ENCODE measurements at regions not wholly inside any gene's neighbourhood (a gene's known extent, or its start where the extent isn't known, plus 50 kb on each side); places are given as distances from the start of the nearest gene placed in this dataset.

DNA sequence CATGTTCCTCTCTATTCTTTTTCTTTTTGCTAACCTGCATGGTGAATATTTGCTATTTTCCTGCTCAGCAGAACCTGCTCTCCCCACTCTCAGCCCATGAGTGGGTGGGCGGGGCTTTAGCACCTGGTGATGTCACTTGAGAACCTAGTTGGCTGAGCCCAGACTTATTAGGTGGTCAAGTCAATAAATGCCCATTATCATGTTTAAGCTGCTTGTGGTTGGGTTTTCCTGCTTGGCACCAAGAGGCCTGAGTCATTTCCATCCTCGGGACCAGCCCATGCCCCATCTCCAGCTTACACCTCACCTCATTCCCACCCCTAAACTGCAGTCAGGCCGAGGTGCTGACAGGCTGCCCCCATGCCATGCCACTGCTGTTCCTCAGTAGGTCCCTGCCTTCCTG lies 226.6 kb downstream of the ANKRD30B start:
- H3K27ac ChIP-seq = no peak overlapping the region
- H3K27me3 ChIP-seq (ENCODE audit: insufficient read depth, low read depth) = no peaks in the 10 kb centered on the region
- no peak overlapping the region for H2AFZ ChIP-seq (ENCODE audit: low read depth)
- no peaks in the 10 kb centered on the region for H4K20me1 ChIP-seq (ENCODE audit: insufficient read depth)
- H3K4me2 ChIP-seq = no peak overlapping the region
- no peak overlapping the region for H3K4me3 ChIP-seq (IDR thresholded peaks at IDR 0.05; ENCODE audit: insufficient read depth, low read depth, low read length)
- TF ChIP-seq CTCF (conservative IDR thresholded peaks at IDR 0.05; ENCODE audit: low read depth, low read length) = no peak
- H3K4me1 ChIP-seq (ENCODE audit: low read depth, poor library complexity, severe bottlenecking) = no peaks in the 10 kb centered on the region
- no peak overlapping the region for H3K9ac ChIP-seq
- no peaks in the 10 kb centered on the region for H3K79me2 ChIP-seq (ENCODE audit: insufficient read depth, low read depth)
- H3K36me3 ChIP-seq (ENCODE audit: insufficient read depth) = no peaks in the 10 kb centered on the region

- Histone ChIP-seq H3K4me2 (no peak overlapping the region), H3K4me3 (IDR thresholded peaks at IDR 0.05; ENCODE audit: insufficient read depth, low read depth, low read length) (no peak overlapping the region), H3K9ac (no peak overlapping the region), H3K36me3 (ENCODE audit: insufficient read depth) (no peaks in the 10 kb centered on the region), H2AFZ (ENCODE audit: low read depth) (no peak overlapping the region), H3K79me2 (ENCODE audit: insufficient read depth, low read depth) (no peaks in the 10 kb centered on the region), H3K4me1 (ENCODE audit: low read depth, poor library complexity, severe bottlenecking) (no peaks in the 10 kb centered on the region), H4K20me1 (ENCODE audit: insufficient read depth) (no peaks in the 10 kb centered on the region), H3K27me3 (ENCODE audit: insufficient read depth, low read depth) (no peaks in the 10 kb centered on the region), H3K27ac (no peak overlapping the region)
- no peak for TF ChIP-seq CTCF (conservative IDR thresholded peaks at IDR 0.05; ENCODE audit: low read depth, low read length)
Observed at GRCh38 chr18:14975431-14975830, 227.5 kb downstream of the ANKRD30B start.

DNA sequence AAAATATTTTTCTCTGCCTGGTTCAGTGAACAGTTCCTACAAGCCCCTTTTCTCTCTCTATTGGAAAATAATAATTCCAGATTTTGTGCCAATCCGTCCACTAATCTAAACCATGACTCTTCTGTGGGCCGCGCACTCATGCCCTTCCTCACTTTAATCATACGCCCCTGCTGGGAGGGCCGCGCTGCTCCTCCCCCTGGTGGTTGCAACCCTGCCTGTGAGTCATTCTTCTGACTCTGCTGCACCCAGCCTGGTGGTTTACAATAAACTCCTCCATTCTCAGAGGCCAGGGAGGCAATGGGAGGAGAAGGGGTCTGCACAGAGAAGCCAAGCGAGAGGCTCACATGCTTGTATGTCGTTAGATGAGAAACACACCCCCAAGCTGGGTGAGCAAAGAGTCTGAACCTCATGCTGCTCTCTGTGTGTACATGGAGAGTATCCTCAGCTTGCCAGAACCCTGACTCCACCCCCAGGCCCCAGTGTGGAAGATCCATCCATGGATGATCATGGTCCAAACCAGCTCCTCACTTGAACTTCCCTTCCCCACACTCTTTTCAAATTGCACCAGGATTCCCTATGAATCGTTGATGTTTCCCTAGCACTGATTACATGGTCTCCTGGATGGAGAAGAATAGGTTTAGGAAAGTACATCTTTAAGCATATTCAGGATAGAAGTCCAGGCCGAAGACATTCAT lies 228.9 kb downstream of the ANKRD30B start:
- no peak for TF ChIP-seq CTCF (conservative IDR thresholded peaks at IDR 0.05; ENCODE audit: low read depth, low read length)
- Histone ChIP-seq H3K4me1 (ENCODE audit: low read depth, poor library complexity, severe bottlenecking) (no peaks in the 10 kb centered on the region), H3K79me2 (ENCODE audit: insufficient read depth, low read depth) (no peaks in the 10 kb centered on the region), H3K27ac (no peak overlapping the region), H3K9ac (no peak overlapping the region), H4K20me1 (ENCODE audit: insufficient read depth) (no peaks in the 10 kb centered on the region), H2AFZ (ENCODE audit: low read depth) (no peak overlapping the region), H3K4me3 (IDR thresholded peaks at IDR 0.05; ENCODE audit: insufficient read depth, low read depth, low read length) (no peak overlapping the region), H3K4me2 (no peak overlapping the region), H3K27me3 (ENCODE audit: insufficient read depth, low read depth) (no peaks in the 10 kb centered on the region), H3K36me3 (ENCODE audit: insufficient read depth) (no peaks in the 10 kb centered on the region)

GRCh38 chr18:14978191-14978590 lies 230.2 kb downstream of the ANKRD30B start:
- H4K20me1 ChIP-seq (ENCODE audit: insufficient read depth) = no peaks in the 10 kb centered on the region
- no peak overlapping the region for H3K27ac ChIP-seq
- no peak overlapping the region for H3K9ac ChIP-seq
- no peak overlapping the region for H3K4me3 ChIP-seq (IDR thresholded peaks at IDR 0.05; ENCODE audit: insufficient read depth, low read depth, low read length)
- H2AFZ ChIP-seq (ENCODE audit: low read depth) = no peak overlapping the region
- no peaks in the 10 kb centered on the region for H3K4me1 ChIP-seq (ENCODE audit: low read depth, poor library complexity, severe bottlenecking)
- H3K79me2 ChIP-seq (ENCODE audit: insufficient read depth, low read depth) = no peaks in the 10 kb centered on the region
- no peaks in the 10 kb centered on the region for H3K36me3 ChIP-seq (ENCODE audit: insufficient read depth)
- no peaks in the 10 kb centered on the region for H3K27me3 ChIP-seq (ENCODE audit: insufficient read depth, low read depth)
- TF ChIP-seq CTCF (conservative IDR thresholded peaks at IDR 0.05; ENCODE audit: low read depth, low read length) = no peak
- H3K4me2 ChIP-seq = no peak overlapping the region

Measured in KMS-11 (cell line).